Fibroblast of upper back skin (primary cell): ENCODE measurements at regions not wholly inside any gene's neighbourhood (a gene's known extent, or its start where the extent isn't known, plus 50 kb on each side); places are given as distances from the start of the nearest gene placed in this dataset.

Source experiments
- DNase-seq: peaks from one replicate; pipeline ENCODE4 v3.0.0-alpha.2; 2013

DNA sequence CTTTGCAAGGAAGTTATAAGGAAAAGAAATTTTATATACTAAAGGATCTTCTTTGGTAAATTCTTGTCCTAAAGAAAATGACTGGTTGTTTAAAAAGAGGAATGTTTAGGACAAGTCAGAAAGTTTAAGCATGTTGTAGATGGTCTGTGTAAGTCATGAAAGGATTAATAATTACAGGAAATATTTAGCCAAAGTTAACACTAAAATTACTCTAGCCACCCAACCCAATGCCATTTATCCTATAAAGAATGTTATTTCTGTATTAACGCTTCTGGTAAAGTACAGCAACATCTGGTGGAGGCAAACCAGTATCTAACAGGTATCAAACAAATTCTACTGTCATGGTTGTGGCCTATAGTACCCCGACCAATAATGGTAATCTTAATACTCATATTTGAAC, 546.9 kb upstream of the PKDCC start:
- DNase-seq, result no peak

DNA sequence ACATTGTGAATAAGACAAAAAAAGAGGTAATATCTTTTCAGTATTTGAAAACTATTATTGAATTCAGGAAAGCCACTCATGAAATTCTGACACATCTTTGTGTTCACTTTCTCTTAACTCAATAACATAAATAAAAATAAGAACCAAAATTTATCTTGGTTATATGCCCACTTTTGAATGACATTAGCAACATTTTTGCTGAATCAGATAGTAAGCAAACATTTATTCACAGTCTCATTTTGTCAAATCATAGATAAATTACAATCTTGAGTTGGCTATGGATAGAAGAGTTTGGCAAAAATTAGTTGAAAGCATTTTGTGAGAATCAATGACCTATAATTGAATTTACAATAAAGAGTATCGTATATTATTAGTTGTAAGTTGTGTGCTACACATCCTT, 545.1 kb upstream of the PKDCC start:
- no peak for DNase-seq

DNA sequence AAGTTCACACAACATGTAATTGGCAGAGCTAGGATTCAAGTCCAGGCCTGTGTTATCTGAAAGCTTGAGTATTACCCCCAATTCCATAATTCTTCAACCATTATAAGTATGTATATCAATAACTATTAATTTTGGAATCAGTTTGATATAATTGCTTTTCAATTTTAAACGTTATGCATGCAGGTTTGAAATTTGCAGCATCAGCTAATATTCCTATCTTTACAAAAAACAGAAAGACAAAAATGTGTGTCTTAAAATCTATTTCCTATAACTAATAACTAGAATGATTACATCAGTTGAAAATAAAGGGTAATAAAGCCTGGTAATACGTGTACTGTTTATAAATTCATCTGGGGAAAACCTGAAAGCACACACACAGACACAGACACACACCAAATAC, 543.3 kb upstream of the PKDCC start:
- no peak for DNase-seq

DNA sequence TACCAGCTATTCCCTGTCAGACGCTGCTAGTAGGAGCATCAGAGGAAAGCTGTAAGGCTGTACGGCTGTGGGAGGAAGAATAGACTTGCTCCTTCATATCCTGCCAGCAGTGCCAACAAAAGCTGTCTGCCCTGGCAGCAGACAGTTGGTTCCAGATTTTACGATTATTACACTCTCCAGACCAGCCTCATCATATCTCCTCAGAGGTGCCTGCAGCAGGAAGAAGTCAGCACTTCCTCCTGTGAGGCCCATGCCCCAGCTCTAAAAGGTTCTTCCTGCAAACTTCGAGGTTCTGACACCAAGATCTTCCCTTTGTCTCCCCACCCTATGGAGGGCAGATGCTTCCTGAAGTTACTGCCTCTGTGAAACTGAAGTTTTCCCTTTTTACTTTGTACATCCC, 537.7 kb upstream of the PKDCC start:
- DNase-seq, result no peak

DNA sequence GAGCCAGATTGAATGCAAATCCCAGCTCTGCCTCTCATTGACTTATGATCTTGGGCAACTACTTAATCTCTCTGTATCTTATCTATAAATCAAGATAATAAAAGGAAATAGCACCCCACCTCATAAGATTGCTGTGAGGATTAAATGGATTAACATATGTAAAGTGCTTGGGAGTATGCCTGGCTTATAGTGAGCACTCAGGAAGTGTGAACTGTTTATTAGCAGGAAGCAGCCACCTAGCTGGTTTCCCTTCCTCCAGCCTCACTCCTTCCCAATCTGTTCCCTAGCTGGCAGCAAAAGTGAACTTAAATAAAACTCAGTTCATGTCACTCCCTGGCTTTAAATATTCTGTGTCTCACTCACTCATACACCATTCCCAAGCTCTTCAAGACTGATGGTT, 526.6 kb upstream of the PKDCC start:
- no peak for DNase-seq

DNA sequence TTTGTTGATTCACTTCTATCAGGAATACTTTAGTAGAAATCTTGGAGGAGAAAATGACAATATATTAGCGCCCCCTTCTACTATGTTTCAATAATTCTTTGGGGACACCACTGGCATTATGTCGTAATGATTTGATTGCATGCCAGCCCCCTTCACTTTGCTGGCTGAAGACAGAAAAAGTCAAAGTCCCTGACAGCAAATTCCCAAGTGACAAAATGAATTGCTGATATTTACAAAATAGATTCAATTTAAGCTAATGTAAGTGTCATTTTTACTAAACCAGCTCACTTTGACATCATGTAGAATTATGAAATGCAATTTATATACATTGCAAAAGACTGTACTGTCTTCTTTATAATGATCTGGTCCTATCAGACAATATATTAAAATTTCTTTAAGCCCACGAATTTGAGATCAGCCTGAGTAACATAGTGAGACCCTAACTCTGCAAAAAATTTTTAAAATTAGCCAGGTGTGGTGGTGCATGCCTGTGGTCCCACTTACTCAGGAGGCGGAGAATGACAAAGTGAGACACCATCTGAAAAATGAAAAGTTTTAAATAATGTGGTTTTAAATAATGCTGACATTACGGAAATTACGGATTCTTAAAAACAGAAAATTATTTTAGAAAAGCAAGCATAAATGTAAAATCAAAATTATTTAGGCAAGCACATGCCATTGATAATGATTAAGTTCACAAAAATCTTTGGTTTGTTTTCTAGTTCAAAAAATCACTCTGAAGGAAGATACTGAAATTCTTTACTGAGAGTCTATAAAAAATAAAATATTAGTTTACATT, 520.1 kb upstream of the PKDCC start:
- no peak for DNase-seq

DNA sequence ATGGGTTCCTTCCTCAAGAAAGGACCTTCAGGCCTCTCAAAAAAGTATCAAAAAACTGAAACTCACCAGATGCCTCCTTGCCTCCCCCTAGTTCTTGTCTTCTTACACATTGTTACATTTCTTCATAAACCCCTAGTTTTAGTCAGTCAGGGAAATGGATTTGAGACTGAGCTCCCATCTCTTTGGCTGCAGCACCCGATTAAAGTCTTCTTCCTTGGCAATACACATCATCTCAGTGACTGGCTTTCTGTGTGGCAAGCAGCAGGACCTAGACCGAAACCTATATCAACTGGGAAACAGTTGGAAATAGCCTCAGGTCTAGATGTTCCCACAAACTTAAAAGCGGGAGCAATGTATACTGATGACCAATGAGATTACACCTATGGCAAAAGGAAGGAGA, 512.2 kb upstream of the PKDCC start:
- DNase-seq, result no peak

DNA sequence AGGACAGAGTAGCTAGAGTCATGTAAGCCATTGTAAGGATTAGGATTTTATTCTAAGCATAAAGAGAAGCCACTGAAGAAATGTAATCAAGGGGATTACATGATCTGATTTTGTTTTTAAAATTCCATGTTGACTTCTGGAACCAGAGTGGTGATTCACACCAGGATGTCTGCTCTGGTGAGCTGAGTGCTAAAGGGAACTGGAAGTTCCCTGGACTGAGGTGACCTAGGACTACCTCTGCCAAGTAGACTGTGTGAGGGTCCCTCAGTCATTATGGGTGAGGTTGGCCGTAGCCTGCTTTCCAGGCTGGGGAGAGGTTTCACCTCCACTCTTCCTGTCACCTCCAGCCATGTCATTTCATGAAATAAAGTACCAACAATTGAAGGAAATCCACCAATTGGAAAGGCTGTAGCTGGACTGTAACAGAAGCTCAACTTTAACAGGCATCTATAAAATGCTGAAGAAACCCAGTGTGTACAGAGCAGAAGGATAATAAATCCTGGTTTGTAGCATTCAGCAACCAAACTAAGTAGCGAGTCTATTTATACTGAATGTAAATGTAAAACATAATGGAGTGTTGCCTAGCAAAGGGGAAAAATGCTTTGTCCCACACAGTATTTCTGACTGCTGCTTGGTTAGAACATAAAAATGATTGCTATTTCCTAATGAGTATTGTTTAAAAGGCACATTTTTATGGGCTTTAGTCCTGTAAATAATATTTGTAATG, 507.4 kb upstream of the PKDCC start:
- DNase-seq, result no peak

DNA sequence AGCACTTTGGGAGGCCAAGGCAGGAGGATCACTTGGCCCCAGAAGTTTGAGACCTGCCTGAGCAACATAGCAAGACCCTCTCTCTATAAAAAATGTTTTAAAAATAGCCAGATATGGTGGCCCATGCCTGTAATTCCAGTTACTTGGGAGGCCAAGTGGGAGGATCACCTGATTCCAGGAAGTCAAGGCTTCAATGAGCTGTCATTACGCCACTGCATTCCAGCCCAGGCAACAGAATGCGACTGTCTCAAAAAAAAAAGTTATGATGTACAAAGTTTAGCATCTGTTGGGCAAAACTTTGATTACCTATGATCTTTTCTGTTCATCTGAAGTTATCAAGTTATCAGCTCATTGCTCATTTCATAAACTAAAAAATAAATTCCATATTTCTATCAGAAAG, 504.1 kb upstream of the PKDCC start:
- DNase-seq, result no peak

DNA sequence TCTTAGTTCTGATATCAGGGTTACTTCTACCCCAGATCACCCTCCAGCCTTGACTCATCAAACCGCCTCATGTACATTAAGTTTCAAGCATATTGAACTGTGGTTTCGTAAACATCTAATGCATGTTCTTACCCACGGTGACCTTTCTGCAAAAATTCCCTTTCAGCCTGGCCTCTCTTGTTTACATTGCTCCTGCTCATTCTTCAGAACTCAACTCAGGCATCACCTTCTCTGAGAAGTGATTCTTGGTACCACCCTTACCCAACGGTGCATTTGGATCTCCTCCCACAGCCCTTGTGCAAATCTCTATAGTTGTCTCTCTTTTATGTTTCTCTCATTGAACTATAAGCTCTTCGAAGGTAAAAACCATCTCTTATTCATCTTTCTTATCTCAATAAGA, 503.1 kb upstream of the PKDCC start:
- no peak for DNase-seq

DNA sequence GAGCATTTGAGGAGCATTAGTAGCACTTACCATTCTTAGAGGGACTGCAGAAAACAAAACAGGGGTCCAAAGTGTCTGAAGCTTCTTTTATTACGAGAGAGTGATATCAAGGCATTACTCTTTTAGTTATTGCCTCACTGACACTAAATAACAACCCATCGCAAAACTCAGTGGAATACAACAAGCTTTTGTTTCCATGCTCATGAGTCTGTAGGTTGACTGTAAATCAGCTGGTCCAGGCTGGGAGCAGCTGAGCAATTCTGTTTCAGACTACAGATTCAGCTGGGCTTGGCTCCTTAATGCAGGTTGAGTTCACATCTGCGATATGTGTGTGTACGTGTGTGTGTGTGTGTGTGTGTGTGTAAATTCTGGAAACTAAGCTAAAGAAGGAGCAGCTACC, 501.8 kb upstream of the PKDCC start:
- DNase-seq, result no peak

DNA sequence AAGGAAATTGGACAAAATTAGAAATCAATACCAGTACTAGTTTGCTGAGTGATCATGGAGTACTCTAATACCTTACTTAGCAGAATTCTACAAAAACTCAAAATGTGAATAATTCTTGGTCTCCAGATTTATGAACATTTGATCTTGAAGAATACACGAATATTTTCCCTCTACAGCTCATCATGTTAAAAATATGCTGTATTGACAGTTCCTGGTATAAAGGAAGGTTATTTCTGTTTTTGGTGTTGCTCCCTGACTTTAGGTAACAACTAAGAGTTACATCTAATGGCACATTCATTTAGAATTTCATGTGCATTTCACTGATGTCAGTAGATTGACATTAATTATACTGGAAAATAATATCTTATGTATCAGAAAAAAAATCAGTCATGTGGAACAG, 479.2 kb upstream of the PKDCC start:
- no peak for DNase-seq

DNA sequence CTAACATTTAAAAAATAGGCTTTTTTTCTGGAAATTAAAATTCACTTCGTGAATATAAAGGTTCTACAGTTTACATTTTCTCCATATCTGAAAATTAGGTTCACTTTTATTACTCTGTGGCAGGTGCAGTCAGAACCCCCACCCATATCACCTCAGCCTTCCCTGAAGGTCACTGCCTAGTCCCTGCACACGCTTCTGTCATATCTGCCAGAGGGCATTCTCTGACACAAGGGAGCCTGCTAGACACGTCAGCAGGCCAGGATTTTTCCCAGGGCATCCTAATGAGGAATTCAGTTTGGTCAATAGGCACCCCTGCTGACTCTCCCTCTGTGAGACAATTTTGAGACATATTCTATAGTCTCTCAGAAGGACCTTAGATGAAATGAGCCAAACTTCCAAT, 475.7 kb upstream of the PKDCC start:
- no peak for DNase-seq

DNA sequence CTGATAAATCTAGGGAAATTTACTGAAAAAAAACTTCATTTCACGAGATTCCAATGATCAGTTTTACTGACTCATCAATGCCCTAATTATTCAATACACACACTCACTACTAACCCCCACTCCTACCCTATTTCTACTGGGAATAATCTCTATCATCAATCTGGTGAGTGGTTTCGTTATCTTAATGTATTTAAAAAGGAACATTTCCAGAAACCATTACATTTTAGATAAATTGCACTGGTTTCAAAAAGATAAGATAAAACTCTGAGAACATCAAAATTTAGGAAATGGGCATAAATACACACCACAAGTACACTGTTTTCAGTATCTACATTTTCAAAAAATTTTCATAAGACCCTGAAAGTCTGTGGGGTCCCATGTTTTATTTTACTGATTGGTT, 471.4 kb upstream of the PKDCC start:
- DNase-seq, result no peak

DNA sequence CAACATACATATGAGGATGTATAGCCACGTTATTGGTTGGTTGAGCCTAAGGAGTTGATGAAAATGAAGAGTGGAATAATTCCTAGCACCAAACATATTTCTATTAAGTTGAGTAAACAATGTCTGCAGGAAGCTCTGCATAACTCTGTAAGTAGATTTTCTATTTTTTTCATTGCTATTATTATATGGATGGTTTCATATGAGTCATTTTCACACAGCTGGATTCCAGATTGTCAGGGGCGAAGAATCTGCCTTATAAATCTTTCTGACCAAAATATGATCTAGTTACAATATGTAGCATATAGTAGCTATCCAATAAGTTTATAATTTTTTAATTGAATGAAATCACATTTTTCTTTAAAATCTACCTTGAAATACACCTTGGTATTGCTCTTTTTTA, 468.0 kb upstream of the PKDCC start:
- DNase-seq, result peak; percentile 38

DNA sequence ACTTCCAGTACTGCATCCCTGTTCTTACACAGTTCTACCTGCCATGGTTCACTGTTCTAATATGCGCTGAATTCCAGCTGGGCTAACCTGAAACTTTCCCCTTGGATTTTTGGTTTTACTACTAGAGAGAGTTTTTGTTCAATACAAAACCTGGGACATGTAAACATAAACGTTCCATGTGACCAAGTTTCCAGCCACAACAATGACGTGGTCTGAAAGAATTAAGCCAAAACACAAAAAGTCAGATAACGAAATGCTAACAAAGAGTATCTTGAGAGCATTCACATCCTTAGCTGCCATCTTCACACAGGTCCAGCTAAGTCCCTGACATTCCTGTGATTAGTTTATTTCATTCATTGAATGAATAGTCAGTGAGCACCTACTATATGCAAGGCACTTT, 467.0 kb upstream of the PKDCC start:
- DNase-seq, result no peak

DNA sequence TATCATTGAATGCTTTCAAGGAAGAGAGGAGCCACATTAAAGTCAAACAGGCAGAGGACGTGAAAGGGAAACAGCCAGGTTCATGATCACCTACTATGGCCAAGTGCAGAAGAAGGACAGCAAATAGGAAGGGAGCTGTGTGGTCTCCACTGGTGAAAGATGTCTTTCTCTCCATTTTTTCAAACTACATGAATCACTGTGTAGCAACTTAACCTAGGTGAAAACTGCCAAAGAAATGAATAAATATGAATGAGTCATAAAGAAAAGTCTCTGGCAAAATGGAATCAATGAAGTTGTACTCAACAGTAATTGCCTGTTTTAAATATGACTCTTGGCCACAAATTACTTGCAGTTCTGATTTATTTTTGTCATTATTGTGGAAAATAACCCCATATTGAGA, 452.6 kb upstream of the PKDCC start:
- peak; percentile 58 for DNase-seq

DNA sequence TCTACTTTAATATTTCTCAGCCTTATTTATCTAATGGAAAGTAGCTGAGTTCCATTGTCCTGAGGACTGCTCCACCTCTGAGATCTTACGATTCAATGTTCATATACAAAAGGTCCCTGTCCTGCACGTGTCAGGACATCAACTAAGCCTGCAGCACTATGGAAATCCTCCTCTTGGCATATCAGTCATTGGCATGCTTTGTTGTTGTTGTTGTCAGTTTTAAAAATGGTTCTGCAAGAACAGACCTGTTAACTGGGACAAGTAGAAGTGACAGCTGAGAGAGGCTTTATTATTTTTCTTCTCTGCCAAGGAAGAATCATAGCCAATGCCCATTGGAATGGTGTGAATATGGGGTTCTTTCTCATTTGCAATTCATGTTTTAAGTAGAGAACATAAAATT, 450.1 kb upstream of the PKDCC start:
- no peak for DNase-seq

DNA sequence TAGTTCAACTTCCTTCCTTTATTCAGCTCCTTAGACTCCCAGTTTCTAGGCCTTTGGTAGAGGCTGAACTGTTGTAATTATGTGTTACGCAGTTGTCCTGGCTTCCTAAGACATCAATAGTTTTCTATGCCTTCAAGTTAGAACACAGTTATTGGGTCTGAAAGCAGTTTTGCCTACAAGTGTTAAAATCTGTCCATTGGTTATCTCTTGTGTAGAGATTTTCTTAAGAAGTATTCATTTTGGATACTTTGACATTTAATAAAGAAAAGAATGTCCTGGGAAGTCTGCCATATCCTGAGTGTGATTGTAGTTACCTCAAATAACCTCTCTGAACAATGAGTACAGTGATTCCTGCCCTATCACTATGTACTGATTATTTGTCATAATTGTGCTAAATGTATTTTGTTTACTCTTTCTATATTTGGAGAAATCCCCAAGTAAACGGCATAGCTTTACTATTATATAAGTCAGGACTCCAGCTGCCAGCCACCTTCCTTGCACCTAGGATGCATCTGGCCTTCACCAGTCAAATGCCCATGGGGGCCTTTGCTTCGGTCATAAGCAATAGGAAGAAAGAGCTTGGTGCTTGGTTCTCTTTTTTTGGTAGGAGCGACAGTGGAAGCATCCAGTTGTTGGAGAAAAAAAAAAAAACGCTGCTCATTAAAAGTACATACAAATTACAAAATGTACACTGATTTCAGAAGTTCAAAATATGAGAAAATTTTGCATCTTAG, 449.5 kb upstream of the PKDCC start:
- DNase-seq, result peak; percentile 63

DNA sequence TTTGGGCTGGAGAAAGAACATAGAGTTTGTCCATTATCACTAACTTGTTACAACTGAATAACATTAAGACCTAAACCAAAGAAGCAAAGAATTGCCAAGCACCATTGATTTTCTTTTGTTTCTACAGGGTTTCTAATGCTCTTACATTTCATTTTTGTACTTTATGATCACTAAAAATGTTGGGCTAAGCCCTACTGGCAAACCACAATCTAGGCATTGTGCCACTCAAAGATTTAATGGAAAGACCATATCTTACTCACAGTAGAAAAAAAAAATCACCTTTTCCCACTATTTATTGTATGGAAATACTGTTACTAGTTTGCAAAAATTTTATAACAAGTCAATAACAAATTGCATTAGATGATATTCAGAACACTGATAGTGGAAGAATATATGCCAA, 447.4 kb upstream of the PKDCC start:
- peak; percentile 59 for DNase-seq

DNA sequence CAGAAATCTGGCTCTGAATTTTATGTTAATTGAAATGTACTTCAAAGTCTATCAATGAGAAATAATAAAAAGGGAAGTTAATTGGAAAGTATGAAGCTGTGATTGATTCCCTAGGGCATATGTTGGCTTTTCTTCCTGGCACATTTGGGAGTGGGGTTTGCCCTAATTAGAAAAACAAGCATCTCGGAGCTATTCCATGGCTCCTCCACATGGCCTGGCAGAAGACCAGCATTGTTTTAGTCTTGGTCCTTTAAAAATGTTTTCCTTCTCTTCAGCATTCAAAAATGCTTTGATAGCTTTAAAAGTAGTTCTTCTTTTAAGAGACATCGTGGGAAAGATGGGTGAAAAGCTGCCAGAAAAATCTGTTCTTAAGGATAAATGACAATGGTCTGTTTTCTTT, 445.5 kb upstream of the PKDCC start:
- DNase-seq, result no peak

DNA sequence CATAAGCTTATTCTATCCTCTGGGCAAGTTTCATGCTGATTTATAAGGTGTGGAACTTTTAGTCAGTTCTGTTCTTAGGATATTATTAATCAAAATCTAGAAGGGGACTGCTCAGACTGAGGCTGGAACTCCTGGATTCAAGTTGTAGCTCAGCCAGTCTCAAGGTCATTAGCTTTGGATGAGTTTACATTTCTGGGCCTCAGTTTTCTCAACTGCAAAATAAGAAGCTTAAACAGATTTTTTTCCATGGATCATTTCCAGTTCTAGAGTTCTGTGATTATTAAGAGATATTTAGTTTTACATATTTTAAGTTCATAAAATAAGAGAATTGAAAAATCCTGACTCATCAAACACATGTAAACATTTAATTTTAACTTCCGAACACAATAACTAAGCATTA, 442.5 kb upstream of the PKDCC start:
- no peak for DNase-seq

DNA sequence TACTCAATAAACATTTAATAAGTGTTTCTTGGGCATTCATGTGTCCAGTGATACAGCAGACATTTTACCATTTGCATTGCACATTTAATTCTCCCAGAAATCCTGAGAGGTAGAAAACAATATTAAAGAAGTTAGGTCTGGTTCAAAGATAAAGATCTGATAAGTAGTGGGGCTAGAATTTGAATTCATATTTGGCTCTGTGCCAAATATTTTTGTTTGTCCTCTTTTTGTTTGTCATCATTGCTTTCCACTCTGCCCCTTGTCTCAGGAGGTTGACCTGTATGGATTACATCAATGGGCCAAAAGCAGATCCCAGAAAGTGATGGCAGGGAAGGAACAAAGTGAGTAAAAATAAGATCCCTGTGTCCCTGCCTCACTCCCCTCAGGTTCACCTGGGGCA, 441.9 kb upstream of the PKDCC start:
- no peak for DNase-seq
